ENCODE measurements at regions not wholly inside any gene's neighbourhood (a gene's known extent, or its start where the extent isn't known, plus 50 kb on each side); places are given as distances from the start of the nearest gene placed in this dataset.
A peak's percentile ranks its signal among the peaks of the same experiment; 100 is the strongest.
"Not testable (repeated sequence)": the region's sequence is repeated elsewhere in the genome, so short reads cannot be mapped to it uniquely, and the experiment has no call there.

DNA sequence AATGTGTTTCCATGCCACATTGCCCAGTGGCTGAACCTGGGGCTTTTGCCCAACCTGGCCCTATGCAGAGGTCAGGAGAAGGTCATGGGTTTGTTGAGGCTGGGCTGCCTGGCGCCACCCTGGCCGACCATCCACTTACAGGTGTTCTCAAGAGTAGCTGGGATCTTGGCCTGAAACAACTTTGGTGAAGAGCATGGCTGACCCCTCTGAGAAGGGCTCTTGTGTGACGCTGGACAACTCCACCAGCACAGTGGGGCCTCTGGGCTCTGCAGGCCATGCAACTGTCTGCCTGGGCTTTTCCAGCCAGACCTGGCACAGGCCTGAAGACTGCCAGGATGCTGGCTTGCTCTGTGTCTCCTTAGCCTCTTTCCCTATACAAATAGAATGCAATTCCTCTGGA is 76.4 kb upstream of the ZNG1B start:
- Histone ChIP-seq H3K27ac (no peak overlapping the region), H3K27me3 (no peaks in the 10 kb centered on the region), H4K20me1 (ENCODE audit: insufficient read depth, poor library complexity, severe bottlenecking) (no peaks in the 10 kb centered on the region), H2AFZ (no peak overlapping the region), H3K9me3 (ENCODE audit: low read depth) (no peaks in the 10 kb centered on the region), H3K9me2 (replicated peaks; ENCODE audit: insufficient read depth) (no peaks in the 10 kb centered on the region), H3K36me3 (replicated peaks; ENCODE audit: insufficient read depth, low read depth) (no peaks in the 10 kb centered on the region), H3K4me1 (ENCODE audit: insufficient read depth) (peaks cover 2% of the 10 kb centered on the region), H3K79me2 (no peaks in the 10 kb centered on the region), H3K4me2 (no peak overlapping the region), H3K4me3 (no peak overlapping the region)
- 94% methylated on average over 3 of the region's 3 CpGs for WGBS (ENCODE audit: low lambda C conversion rate, missing lambda C conversion rate)
- no peak for DNase-seq (ENCODE audit: low spot score)
- TF ChIP-seq EZH2 (IDR thresholded peaks at IDR 0.05; ENCODE audit: borderline replicate concordance) (no peak), EZH2phosphoT487 (IDR thresholded peaks at IDR 0.05; ENCODE audit: low read depth, severe bottlenecking, unreplicated experiment) (no peak)
- TF ChIP-seq, protein P1, sequence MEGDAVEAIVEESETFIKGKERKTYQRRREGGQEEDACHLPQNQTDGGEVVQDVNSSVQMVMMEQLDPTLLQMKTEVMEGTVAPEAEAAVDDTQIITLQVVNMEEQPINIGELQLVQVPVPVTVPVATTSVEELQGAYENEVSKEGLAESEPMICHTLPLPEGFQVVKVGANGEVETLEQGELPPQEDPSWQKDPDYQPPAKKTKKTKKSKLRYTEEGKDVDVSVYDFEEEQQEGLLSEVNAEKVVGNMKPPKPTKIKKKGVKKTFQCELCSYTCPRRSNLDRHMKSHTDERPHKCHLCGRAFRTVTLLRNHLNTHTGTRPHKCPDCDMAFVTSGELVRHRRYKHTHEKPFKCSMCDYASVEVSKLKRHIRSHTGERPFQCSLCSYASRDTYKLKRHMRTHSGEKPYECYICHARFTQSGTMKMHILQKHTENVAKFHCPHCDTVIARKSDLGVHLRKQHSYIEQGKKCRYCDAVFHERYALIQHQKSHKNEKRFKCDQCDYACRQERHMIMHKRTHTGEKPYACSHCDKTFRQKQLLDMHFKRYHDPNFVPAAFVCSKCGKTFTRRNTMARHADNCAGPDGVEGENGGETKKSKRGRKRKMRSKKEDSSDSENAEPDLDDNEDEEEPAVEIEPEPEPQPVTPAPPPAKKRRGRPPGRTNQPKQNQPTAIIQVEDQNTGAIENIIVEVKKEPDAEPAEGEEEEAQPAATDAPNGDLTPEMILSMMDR (IDR thresholded peaks at IDR 0.05; ENCODE audit: poor library complexity) = no peak

DNA sequence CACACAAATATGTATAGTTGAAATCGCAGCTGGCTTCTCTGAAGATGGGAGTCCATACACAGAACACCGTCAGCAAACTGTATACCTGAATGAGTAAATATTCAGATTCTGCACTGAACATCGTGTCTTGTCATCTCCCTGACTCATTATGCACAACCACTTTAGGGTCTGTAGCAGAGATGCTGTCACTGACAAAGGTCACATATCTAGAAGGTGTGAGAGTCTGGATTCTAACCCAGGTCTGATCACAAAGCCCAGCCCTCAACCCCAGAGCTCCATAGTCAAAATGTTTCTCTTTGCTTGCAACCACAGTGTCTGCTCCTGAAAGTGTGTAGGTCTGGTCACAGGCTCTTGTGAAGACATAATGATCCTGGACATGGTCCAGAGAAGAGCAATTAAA is 78.3 kb upstream of the PAX8 start:
- no peak for DNase-seq (ENCODE audit: low spot score)
- no peak overlapping the region for H3K4me2 ChIP-seq
- 87% methylated on average over 3 of the region's 3 CpGs for WGBS (ENCODE audit: low lambda C conversion rate, missing lambda C conversion rate)

DNA sequence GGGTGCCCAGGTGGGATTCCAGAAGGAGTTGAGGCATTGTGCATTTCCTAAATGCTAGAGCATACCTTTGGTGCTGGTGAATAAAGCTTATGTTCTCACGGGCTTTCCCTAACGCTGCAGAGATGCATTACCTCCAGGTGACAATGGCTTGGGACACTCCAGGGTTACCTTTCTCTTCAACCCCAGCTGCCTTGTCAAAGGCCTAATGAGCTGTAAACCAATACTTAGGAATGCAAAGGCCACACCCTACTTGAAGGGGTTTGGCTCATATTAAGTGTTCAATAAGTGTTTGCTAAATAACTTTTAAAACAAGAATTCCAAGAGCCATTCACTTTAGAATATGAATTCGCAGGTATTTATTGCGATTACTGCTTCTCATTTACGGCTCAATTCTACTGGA is 77.6 kb upstream of the PAX8 start:
- not testable (repeated sequence) for H3K79me2 ChIP-seq; H4K20me1 ChIP-seq (ENCODE audit: insufficient read depth, poor library complexity, severe bottlenecking); H3K9me2 ChIP-seq (replicated peaks; ENCODE audit: insufficient read depth); H3K27me3 ChIP-seq; H2AFZ ChIP-seq; H3K36me3 ChIP-seq (replicated peaks; ENCODE audit: insufficient read depth, low read depth); H3K9me3 ChIP-seq (ENCODE audit: low read depth); H3K4me3 ChIP-seq; H3K4me2 ChIP-seq; H3K4me1 ChIP-seq (ENCODE audit: insufficient read depth); DNase-seq (ENCODE audit: low spot score)
- peak overlapping the region; percentile 54 for H3K27ac ChIP-seq
- 86% methylated on average over 5 of the region's 5 CpGs for WGBS (ENCODE audit: low lambda C conversion rate, missing lambda C conversion rate)

More for the DNA sequence above, 78.3 kb upstream of the PAX8 start:
- no peaks in the 10 kb centered on the region for H3K9me3 ChIP-seq (ENCODE audit: low read depth)
- H3K27ac ChIP-seq = no peak overlapping the region
- H3K4me3 ChIP-seq = no peak overlapping the region
- H2AFZ ChIP-seq = no peak overlapping the region
- H3K79me2 ChIP-seq = no peaks in the 10 kb centered on the region
- peaks cover 8% of the 10 kb centered on the region for H3K4me1 ChIP-seq (ENCODE audit: insufficient read depth)
- no peaks in the 10 kb centered on the region for H3K36me3 ChIP-seq (replicated peaks; ENCODE audit: insufficient read depth, low read depth)
- H3K9me2 ChIP-seq (replicated peaks; ENCODE audit: insufficient read depth) = no peaks in the 10 kb centered on the region
- TF ChIP-seq, protein P1 (IDR thresholded peaks at IDR 0.05; ENCODE audit: poor library complexity) = no peak
- TF ChIP-seq EZH2 (IDR thresholded peaks at IDR 0.05; ENCODE audit: borderline replicate concordance) (no peak), EZH2phosphoT487 (IDR thresholded peaks at IDR 0.05; ENCODE audit: low read depth, severe bottlenecking, unreplicated experiment) (no peak)
- no peaks in the 10 kb centered on the region for H4K20me1 ChIP-seq (ENCODE audit: insufficient read depth, poor library complexity, severe bottlenecking)
- H3K27me3 ChIP-seq = no peaks in the 10 kb centered on the region

DNA sequence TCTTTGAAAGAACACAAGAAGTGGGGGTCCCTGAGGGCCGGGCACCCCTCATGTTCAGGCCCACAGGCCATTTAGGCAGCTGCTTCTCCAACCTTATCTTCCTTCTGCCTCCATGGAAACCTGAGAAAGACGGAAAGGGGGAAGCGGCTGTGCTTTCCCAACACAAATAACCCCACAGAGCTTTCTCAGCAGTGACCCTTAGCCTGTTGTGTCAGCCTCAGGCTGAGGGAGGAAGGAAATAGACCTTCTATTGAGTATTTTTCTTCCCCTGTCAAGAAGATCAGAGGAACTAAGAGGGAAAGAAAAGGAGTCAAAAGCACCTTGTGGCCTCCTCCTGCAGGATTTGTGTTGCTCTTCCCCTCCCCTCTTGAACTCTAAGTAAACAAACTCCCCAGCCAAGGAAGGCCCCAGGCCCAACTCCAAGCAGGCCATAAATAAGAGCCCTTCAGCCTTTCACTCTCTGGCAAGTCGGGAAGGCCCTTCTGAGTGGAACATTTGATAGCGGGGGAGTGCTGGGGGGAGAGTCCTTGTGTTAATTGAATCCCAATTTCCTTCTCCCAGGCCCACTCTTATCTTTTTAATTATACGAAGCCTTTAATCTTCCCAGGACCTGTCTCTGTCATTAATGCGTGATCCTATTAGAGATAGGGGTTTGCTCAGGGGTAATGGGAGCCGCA is 76.8 kb upstream of the PAX8 start:
- peak overlapping the region; percentile 14 for H2AFZ ChIP-seq
- not testable (repeated sequence) for H4K20me1 ChIP-seq (ENCODE audit: insufficient read depth, poor library complexity, severe bottlenecking); H3K9me2 ChIP-seq (replicated peaks; ENCODE audit: insufficient read depth); H3K4me3 ChIP-seq; H3K36me3 ChIP-seq (replicated peaks; ENCODE audit: insufficient read depth, low read depth); H3K4me2 ChIP-seq; H3K27me3 ChIP-seq; H3K79me2 ChIP-seq; H3K9me3 ChIP-seq (ENCODE audit: low read depth); H3K4me1 ChIP-seq (ENCODE audit: insufficient read depth); DNase-seq (ENCODE audit: low spot score)
- H3K27ac ChIP-seq = peak overlapping the region; percentile 54
- WGBS (ENCODE audit: low lambda C conversion rate, missing lambda C conversion rate) = 38% methylated on average over 8 of the region's 8 CpGs
